ENCODE measurements at regions not wholly inside any gene's neighbourhood (a gene's known extent, or its start where the extent isn't known, plus 50 kb on each side); places are given as distances from the start of the nearest gene placed in this dataset.

- DNase-seq (ENCODE audit: low read depth in 1 of 2, low spot score in 1 of 2) (no peak), ATAC-seq (no peak), FAIRE-seq (no peak)
- 52% methylated on average over 2 of the region's 2 CpGs for WGBS (ENCODE audit: missing lambda C conversion rate)
- no peaks in the 10 kb centered on the region for H3K4me1 ChIP-seq
- H3K9me3 ChIP-seq: no peaks in the 10 kb centered on the region
- ChIA-PET POLR2A (no interaction called here), CTCF (no interaction called here)
- no peak for TF ChIP-seq MAZ (IDR thresholded peaks at IDR 0.05; ENCODE audit: borderline replicate concordance, low read depth, low read length)
- TF ChIP-seq HOXB13 (CRISPR knock-in tag; IDR thresholded peaks at IDR 0.05; ENCODE audit: low read depth): no peak
- no peak for TF ChIP-seq ZNF302 (CRISPR knock-in tag; IDR thresholded peaks at IDR 0.05)
- TF ChIP-seq, protein P1, sequence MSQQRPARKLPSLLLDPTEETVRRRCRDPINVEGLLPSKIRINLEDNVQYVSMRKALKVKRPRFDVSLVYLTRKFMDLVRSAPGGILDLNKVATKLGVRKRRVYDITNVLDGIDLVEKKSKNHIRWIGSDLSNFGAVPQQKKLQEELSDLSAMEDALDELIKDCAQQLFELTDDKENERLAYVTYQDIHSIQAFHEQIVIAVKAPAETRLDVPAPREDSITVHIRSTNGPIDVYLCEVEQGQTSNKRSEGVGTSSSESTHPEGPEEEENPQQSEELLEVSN (IDR thresholded peaks at IDR 0.05; ENCODE audit: borderline replicate concordance, low read depth): no peak
- TF ChIP-seq, protein P2, sequence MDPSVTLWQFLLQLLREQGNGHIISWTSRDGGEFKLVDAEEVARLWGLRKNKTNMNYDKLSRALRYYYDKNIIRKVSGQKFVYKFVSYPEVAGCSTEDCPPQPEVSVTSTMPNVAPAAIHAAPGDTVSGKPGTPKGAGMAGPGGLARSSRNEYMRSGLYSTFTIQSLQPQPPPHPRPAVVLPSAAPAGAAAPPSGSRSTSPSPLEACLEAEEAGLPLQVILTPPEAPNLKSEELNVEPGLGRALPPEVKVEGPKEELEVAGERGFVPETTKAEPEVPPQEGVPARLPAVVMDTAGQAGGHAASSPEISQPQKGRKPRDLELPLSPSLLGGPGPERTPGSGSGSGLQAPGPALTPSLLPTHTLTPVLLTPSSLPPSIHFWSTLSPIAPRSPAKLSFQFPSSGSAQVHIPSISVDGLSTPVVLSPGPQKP (IDR thresholded peaks at IDR 0.05; ENCODE audit: low read depth, low read length): no peak
- no peak for TF ChIP-seq KDM1A (IDR thresholded peaks at IDR 0.05; ENCODE audit: low read depth)
- no peak for TF ChIP-seq TP53 (CRISPR knock-in tag; IDR thresholded peaks at IDR 0.05)
- H3K4me2 ChIP-seq: no peak overlapping the region
- H3K4me3 ChIP-seq: no peak overlapping the region
- no peak overlapping the region for H3K27ac ChIP-seq
Observed at GRCh38 chr4:175103403-175103802, 185.2 kb downstream of the ADAM29 start.

DNA sequence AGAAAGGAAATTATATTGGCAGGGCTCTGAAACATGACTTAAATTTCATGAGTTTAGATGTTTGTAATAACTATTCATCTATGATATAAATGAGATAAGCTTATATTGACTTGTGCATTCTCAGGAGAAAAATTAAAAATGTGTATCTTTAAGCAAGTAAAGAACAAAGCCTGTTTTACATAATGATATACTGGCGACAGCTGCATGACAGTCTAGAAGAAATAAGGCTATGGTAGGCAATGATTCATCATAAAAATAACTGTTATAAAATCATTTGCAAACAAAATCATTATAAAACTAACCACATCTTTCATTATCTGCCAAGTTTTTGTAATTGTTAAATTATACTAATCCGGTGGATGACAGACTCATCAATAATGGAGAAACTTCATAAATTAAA is 188.1 kb downstream of the ADAM29 start:
- POLR2A ChIA-PET: no interaction called here
- 68% methylated on average over 2 of the region's 2 CpGs for WGBS (ENCODE audit: missing lambda C conversion rate)

GRCh38 chr4:175109933-175110332 is 191.8 kb downstream of the ADAM29 start:
- Histone ChIP-seq H3K27ac (no peak overlapping the region), H3K4me2 (no peak overlapping the region), H3K9me3 (peaks cover 5% of the 10 kb centered on the region; the same call in 2 of the 3 replicates), H3K4me1 (no peaks in the 10 kb centered on the region), H3K4me3 (no peak overlapping the region)
- ChIA-PET CTCF (no interaction called here), POLR2A (no interaction called here)
- TF ChIP-seq JUNB (IDR thresholded peaks at IDR 0.05) (no peak), EP300 (IDR thresholded peaks at IDR 0.05) (no peak), HOXA7 (CRISPR knock-in tag; IDR thresholded peaks at IDR 0.05) (no peak), ZC3H11A (IDR thresholded peaks at IDR 0.05) (no peak), SREBF2 (IDR thresholded peaks at IDR 0.05) (no peak), POLR2AphosphoS2 (conservative IDR thresholded peaks at IDR 0.05; ENCODE audit: low read length) (no peak), HDAC2 (IDR thresholded peaks at IDR 0.05) (no peak), CBX8 (IDR thresholded peaks at IDR 0.05) (no peak), USF2 (IDR thresholded peaks at IDR 0.05) (no peak), EHF (CRISPR knock-in tag; IDR thresholded peaks at IDR 0.05) (no peak)
- TF ChIP-seq, protein P2 (IDR thresholded peaks at IDR 0.05; ENCODE audit: low read depth, low read length): no peak
- ATAC-seq (no peak), FAIRE-seq (no peak), DNase-seq (ENCODE audit: low read depth in 1 of 2, low spot score in 1 of 2) (no peak)
- 41% methylated on average over 4 of the region's 5 CpGs for WGBS (ENCODE audit: missing lambda C conversion rate)

More for the DNA sequence above, 188.1 kb downstream of the ADAM29 start:
- ATAC-seq: no peak
- no peak for FAIRE-seq
- Histone ChIP-seq H3K27ac (no peak overlapping the region), H3K4me2 (no peak overlapping the region), H3K9me3 (peaks cover 5% of the 10 kb centered on the region; the same call in 2 of the 3 replicates), H3K4me3 (no peak overlapping the region), H3K4me1 (no peaks in the 10 kb centered on the region)
- no peak for DNase-seq (ENCODE audit: low read depth in 1 of 2, low spot score in 1 of 2)
- CTCF ChIA-PET: no interaction called here
- TF ChIP-seq EHMT2 (IDR thresholded peaks at IDR 0.05; ENCODE audit: low read depth) (no peak), CEBPB (IDR thresholded peaks at IDR 0.05) (no peak), MAZ (IDR thresholded peaks at IDR 0.05; ENCODE audit: borderline replicate concordance, low read depth, low read length) (no peak), HOXA7 (CRISPR knock-in tag; IDR thresholded peaks at IDR 0.05) (no peak), MAFK (IDR thresholded peaks at IDR 0.05; ENCODE audit: partially characterized antibody) (no peak), RCOR1 (IDR thresholded peaks at IDR 0.05; ENCODE audit: low read depth, low read length) (no peak), TFCP2L1 (CRISPR knock-in tag; IDR thresholded peaks at IDR 0.05) (no peak), CTCF (IDR thresholded peaks at IDR 0.05) (no peak), FOSB (CRISPR knock-in tag; IDR thresholded peaks at IDR 0.05) (no peak), ZNF302 (CRISPR knock-in tag; IDR thresholded peaks at IDR 0.05) (no peak), HEYL (CRISPR knock-in tag; IDR thresholded peaks at IDR 0.05) (no peak), EHF (CRISPR knock-in tag; IDR thresholded peaks at IDR 0.05) (no peak), PHF8 (IDR thresholded peaks at IDR 0.05; ENCODE audit: borderline replicate concordance, low read depth) (no peak)
